ENCODE measurements at regions not wholly inside any gene's neighbourhood (a gene's known extent, or its start where the extent isn't known, plus 50 kb on each side); places are given as distances from the start of the nearest gene placed in this dataset.
A peak's percentile ranks its signal among the peaks of the same experiment; 100 is the strongest.

- DNase-seq (ENCODE audit: low read depth in 4 of 4, low spot score in 3 of 4) = no peak
These were observed 472.8 kb downstream of the CCDC171 start for GRCh38 chr9:16025627-16026026.

- DNase-seq (ENCODE audit: low read depth in 4 of 4, low spot score in 3 of 4) = no peak
These were observed 474.0 kb downstream of the CCDC171 start for GRCh38 chr9:16026886-16027285.

DNA sequence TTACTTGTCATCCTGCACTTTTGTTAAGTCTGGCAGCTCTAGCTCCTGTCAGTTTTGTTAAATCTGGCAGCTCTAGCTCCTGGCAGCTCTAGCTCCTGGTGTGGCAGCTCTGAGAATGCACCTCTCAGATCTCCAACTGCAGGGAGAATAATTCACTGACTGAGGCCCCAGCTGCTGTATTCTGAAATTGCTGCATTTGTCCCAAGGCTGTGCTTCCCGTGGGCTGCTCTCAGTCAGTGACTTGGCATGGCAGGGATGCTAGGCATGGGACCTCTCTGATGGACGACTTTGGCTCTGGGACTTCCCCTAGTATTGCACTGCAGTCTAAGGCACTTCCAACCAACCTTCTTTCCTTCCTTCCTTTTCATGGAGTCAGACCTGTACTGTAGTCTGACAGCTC is 475.7 kb downstream of the CCDC171 start:
- no peak for DNase-seq (ENCODE audit: low read depth in 4 of 4, low spot score in 3 of 4)

GRCh38 chr9:16029046-16029615 is 476.3 kb downstream of the CCDC171 start:
- no peak for DNase-seq (ENCODE audit: low read depth in 4 of 4, low spot score in 3 of 4)

- DNase-seq (ENCODE audit: low read depth in 4 of 4, low spot score in 3 of 4) = no peak
These were observed 477.0 kb downstream of the CCDC171 start for GRCh38 chr9:16029796-16030363.

- DNase-seq (ENCODE audit: low read depth in 4 of 4, low spot score in 3 of 4) = no peak
These were observed 477.8 kb downstream of the CCDC171 start for GRCh38 chr9:16030528-16031185.

GRCh38 chr9:16031486-16031885 is 478.6 kb downstream of the CCDC171 start:
- no peak for DNase-seq (ENCODE audit: low read depth in 4 of 4, low spot score in 3 of 4)

DNA sequence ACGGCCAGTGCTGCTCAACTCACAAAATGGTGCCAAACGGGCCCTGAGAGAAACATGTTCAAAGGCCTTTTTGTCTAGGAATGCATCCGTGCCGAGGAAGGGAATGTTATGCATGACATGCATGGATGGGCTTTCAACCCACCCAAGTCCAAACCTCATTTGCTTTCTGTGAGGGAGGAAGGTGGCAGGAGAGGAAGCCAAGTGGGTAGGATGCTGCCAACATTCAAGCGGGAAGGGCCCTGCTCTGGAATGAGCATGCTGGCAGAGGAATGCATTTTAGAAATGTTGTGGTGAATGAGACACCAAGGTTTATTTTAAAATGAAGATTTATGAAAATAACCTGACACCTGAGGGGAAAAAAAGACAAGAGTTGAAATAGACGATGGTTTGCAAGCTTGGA is 479.1 kb downstream of the CCDC171 start:
- no peak for DNase-seq (ENCODE audit: low read depth in 4 of 4, low spot score in 3 of 4)

- no peak for DNase-seq (ENCODE audit: low read depth in 4 of 4, low spot score in 3 of 4)
These were observed 480.0 kb downstream of the CCDC171 start for GRCh38 chr9:16032799-16033198.

DNA sequence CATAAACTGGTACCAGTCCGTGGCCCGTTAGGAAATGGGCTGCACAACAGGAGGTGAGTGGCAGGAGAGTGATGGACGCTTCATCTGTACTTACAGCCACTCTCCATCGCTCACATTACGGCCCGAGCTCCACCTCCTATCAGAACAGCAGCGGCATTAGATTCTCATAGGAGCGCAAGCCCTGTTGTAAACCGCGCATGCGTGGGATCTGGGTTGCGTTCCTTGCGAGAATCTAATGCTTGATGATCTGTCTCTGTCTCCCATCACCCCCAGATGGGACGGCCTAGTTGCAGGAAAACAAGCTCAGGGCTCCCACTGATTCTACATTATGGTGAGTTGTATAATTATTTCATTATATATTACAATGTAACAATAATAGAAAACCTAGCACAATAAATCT is 480.4 kb downstream of the CCDC171 start:
- no peak for DNase-seq (ENCODE audit: low read depth in 4 of 4, low spot score in 3 of 4)

GRCh38 chr9:16033921-16034691 is 481.3 kb downstream of the CCDC171 start:
- DNase-seq (ENCODE audit: low read depth in 4 of 4, low spot score in 3 of 4) = no peak

DNA sequence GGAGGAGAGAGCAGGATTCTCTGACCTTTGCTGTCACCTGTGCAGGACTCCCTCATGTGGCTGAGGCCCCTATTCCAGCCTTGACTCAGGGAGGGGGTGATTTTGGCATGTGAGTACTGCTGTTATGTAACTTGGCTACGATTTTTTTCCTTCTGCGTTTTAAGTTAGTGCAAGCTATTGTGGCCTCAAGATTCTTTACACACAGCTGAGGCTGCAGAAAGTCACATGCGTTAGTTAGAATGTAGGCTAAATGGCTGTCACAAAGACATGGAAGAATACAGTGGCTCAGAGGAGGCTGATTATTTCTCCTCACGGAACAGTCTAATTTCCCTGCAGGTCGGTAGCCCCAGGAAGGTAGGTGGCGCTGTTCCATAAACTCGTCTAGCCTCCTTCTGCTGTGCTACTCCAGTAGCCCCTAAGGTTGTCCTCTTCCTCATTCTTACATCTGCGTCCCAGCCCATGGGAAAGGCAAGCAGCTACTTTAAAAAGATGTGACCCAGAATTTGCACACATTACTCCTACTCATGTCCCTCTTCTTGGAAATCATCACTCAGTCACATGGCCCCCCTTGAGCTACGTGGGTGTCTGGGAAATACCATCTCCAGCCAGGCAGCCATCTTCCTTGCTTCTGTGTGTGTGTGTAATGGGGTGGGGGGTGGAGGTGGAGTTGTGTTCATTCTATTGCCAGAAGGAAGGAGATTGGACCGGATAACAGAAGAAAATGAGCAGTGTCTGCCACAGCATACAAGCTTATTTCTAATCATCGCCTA is 486.6 kb downstream of the CCDC171 start:
- no peak for DNase-seq (ENCODE audit: low read depth in 4 of 4, low spot score in 3 of 4)

- no peak for DNase-seq (ENCODE audit: low read depth in 4 of 4, low spot score in 3 of 4)
These were observed 487.3 kb downstream of the CCDC171 start for GRCh38 chr9:16039988-16040761.

GRCh38 chr9:16043756-16044578 is 491.1 kb downstream of the CCDC171 start:
- DNase-seq (ENCODE audit: low read depth in 4 of 4, low spot score in 3 of 4) = peak in 1 of 4 donors; percentile 58

DNA sequence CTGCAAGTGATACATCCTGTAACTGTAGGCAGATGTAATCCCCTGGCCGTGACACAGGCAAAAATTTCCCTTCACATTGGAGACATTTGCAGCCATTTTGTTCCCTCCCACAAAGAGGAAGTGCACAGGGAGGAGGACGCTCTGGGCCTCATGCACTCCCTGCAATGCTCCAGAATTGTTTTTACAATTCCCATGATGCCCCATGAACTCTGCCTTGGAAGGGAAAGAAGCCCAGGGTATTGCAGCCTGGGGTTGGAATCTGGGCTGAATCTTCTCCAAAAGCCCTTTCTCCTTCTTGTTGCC is 491.7 kb downstream of the CCDC171 start:
- DNase-seq (ENCODE audit: low read depth in 4 of 4, low spot score in 3 of 4) = no peak

DNA sequence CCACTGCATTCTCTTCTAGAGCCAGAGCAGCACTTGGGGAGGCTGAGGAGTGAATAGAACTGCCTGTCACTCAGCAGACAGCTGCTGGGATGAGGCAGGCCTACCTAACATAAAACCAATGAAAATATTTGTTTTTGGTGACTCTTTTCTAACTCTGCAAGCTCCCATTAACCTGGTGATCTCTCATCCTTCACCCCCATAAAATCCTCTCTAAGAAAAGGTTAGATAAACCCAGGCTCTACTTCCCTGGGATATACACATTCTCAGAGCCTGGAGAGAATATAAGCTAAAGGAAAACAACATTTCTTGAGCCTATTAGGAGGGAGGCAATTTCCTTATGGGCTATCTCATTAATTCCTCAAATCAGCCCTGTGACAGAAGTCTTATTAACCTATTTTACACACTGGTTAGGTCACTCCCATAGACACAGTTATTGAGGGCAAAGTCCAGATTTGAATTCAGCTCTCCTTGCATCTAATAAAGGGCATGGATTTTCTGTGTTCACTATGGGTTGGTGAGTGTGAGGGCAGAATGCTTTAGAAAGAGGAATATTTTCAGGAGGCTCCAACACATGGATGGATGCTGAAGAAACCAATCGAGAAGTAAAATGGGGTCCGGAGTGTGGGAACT is 492.9 kb downstream of the CCDC171 start:
- no peak for DNase-seq (ENCODE audit: low read depth in 4 of 4, low spot score in 3 of 4)

- DNase-seq (ENCODE audit: low read depth in 4 of 4, low spot score in 3 of 4) = no peak
These were observed 493.9 kb downstream of the CCDC171 start for GRCh38 chr9:16046713-16047112.

DNA sequence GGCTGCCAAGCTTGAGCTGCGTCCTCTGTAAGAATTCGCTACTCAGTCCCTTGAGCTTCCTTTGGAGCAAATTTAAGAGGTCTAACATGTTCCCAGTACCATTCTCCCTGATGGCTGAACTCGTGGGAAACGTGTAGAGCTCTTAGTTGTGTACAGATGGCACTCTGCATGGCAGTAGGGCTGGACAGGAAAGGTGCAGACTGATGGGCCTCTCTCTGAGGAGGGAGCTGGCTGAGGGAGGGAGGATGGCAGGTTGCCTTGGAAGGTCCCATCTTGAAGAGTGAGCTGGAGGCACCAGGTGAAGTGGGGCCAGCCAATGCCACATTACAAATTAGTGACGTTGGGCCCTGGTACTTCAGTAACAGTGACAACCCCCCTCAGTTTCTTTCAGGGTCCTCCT is 495.3 kb downstream of the CCDC171 start:
- no peak for DNase-seq (ENCODE audit: low read depth in 4 of 4, low spot score in 3 of 4)

- no peak for DNase-seq (ENCODE audit: low read depth in 4 of 4, low spot score in 3 of 4)
These were observed 499.3 kb downstream of the CCDC171 start for GRCh38 chr9:16052146-16052545.
